ENCODE measurements at regions not wholly inside any gene's neighbourhood (a gene's known extent, or its start where the extent isn't known, plus 50 kb on each side); places are given as distances from the start of the nearest gene placed in this dataset.

GRCh38 chr22:49561976-49562375 is 265.7 kb downstream of the BRD1 start:
- H4K20me1 ChIP-seq (ENCODE audit: insufficient read depth, low read length) = no peaks in the 10 kb centered on the region
- H3K36me3 ChIP-seq (replicated peaks; ENCODE audit: insufficient read depth, low read length) = no peaks in the 10 kb centered on the region
- no peaks in the 10 kb centered on the region for H3K9me2 ChIP-seq (replicated peaks; ENCODE audit: insufficient read depth, low read length)
- H3K4me3 ChIP-seq (ENCODE audit: low read length) = no peak overlapping the region
- no peaks in the 10 kb centered on the region for H3F3A ChIP-seq (ENCODE audit: insufficient read depth, low read length)
- H3K27ac ChIP-seq (ENCODE audit: low read length) = no peak overlapping the region
- H3K9me3 ChIP-seq (replicated peaks; ENCODE audit: insufficient read depth, low read length) = no peaks in the 10 kb centered on the region
- no peak for TF ChIP-seq EZH2phosphoT487 (IDR thresholded peaks at IDR 0.05; ENCODE audit: low read length)
- TF ChIP-seq CTCF (IDR thresholded peaks at IDR 0.05; ENCODE audit: low read length) = no peak
- no peak for TF ChIP-seq EZH2 (optimal IDR thresholded peaks at IDR 0.05; ENCODE audit: low read depth, low read length)
- no peak overlapping the region for H2AFZ ChIP-seq (ENCODE audit: low read length)
- H3K4me2 ChIP-seq (ENCODE audit: low read depth, low read length) = no peak overlapping the region
- H3K27me3 ChIP-seq (replicated peaks; ENCODE audit: insufficient read depth, low read length) = no peaks in the 10 kb centered on the region
- no peaks in the 10 kb centered on the region for H3K4me1 ChIP-seq (ENCODE audit: low read length)
- peaks cover 47% of the 10 kb centered on the region for H3K79me2 ChIP-seq (ENCODE audit: low read length)
- no peak overlapping the region for H3K9ac ChIP-seq (ENCODE audit: low read length)
- DNase-seq = no peak

- no peak overlapping the region for H3K4me3 ChIP-seq (ENCODE audit: low read length)
- peaks cover 45% of the 10 kb centered on the region for H3K79me2 ChIP-seq (ENCODE audit: low read length)
- no peaks in the 10 kb centered on the region for H3K9me3 ChIP-seq (replicated peaks; ENCODE audit: insufficient read depth, low read length)
- H2AFZ ChIP-seq (ENCODE audit: low read length) = no peak overlapping the region
- no peaks in the 10 kb centered on the region for H3K27me3 ChIP-seq (replicated peaks; ENCODE audit: insufficient read depth, low read length)
- H3K9me2 ChIP-seq (replicated peaks; ENCODE audit: insufficient read depth, low read length) = no peaks in the 10 kb centered on the region
- no peak overlapping the region for H3K4me2 ChIP-seq (ENCODE audit: low read depth, low read length)
- no peaks in the 10 kb centered on the region for H4K20me1 ChIP-seq (ENCODE audit: insufficient read depth, low read length)
- H3K36me3 ChIP-seq (replicated peaks; ENCODE audit: insufficient read depth, low read length) = no peaks in the 10 kb centered on the region
- TF ChIP-seq EZH2phosphoT487 (IDR thresholded peaks at IDR 0.05; ENCODE audit: low read length) (no peak), EZH2 (optimal IDR thresholded peaks at IDR 0.05; ENCODE audit: low read depth, low read length) (no peak), CTCF (IDR thresholded peaks at IDR 0.05; ENCODE audit: low read length) (no peak)
- no peaks in the 10 kb centered on the region for H3F3A ChIP-seq (ENCODE audit: insufficient read depth, low read length)
- no peaks in the 10 kb centered on the region for H3K4me1 ChIP-seq (ENCODE audit: low read length)
- no peak for DNase-seq
- H3K27ac ChIP-seq (ENCODE audit: low read length) = no peak overlapping the region
- no peak overlapping the region for H3K9ac ChIP-seq (ENCODE audit: low read length)
Observed at GRCh38 chr22:49561338-49561737, 266.3 kb downstream of the BRD1 start.

GRCh38 chr22:49555526-49555925 is 272.1 kb downstream of the BRD1 start:
- no peaks in the 10 kb centered on the region for H3K36me3 ChIP-seq (replicated peaks; ENCODE audit: insufficient read depth, low read length)
- TF ChIP-seq CTCF (IDR thresholded peaks at IDR 0.05; ENCODE audit: low read length) (no peak), EZH2phosphoT487 (IDR thresholded peaks at IDR 0.05; ENCODE audit: low read length) (no peak), EZH2 (optimal IDR thresholded peaks at IDR 0.05; ENCODE audit: low read depth, low read length) (no peak)
- peaks cover 42% of the 10 kb centered on the region for H3K79me2 ChIP-seq (ENCODE audit: low read length)
- H3K27ac ChIP-seq (ENCODE audit: low read length) = no peak overlapping the region
- H3K9me3 ChIP-seq (replicated peaks; ENCODE audit: insufficient read depth, low read length) = no peaks in the 10 kb centered on the region
- H3K9me2 ChIP-seq (replicated peaks; ENCODE audit: insufficient read depth, low read length) = no peaks in the 10 kb centered on the region
- H3K4me3 ChIP-seq (ENCODE audit: low read length) = no peak overlapping the region
- H3K4me2 ChIP-seq (ENCODE audit: low read depth, low read length) = no peak overlapping the region
- H4K20me1 ChIP-seq (ENCODE audit: insufficient read depth, low read length) = no peaks in the 10 kb centered on the region
- no peak overlapping the region for H2AFZ ChIP-seq (ENCODE audit: low read length)
- H3K4me1 ChIP-seq (ENCODE audit: low read length) = no peaks in the 10 kb centered on the region
- no peak overlapping the region for H3K9ac ChIP-seq (ENCODE audit: low read length)
- no peaks in the 10 kb centered on the region for H3K27me3 ChIP-seq (replicated peaks; ENCODE audit: insufficient read depth, low read length)
- no peaks in the 10 kb centered on the region for H3F3A ChIP-seq (ENCODE audit: insufficient read depth, low read length)
- no peak for DNase-seq

Data from MM.1S (cell line).